Adipocyte (in vitro differentiated cells): ENCODE measurements at regions not wholly inside any gene's neighbourhood (a gene's known extent, or its start where the extent isn't known, plus 50 kb on each side); places are given as distances from the start of the nearest gene placed in this dataset.

Experiments
- DNase-seq: peaks from one replicate; pipeline ENCODE4 v3.0.0-alpha.2; 2015; ENCODE audit warnings: low read depth
- H3K27me3 ChIP-seq: replicated peaks from 2 replicates; pipeline ENCODE4 v1.7.0; 2013; ENCODE audit warnings: mild to moderate bottlenecking, low read length, moderate library complexity; ENCODE audit not compliant: control insufficient read depth, insufficient read depth
- H3K36me3 ChIP-seq: 2 replicates; pipeline ENCODE4 v1.7.0; 2013; ENCODE audit warnings: low read length, mild to moderate bottlenecking, moderate library complexity; ENCODE audit not compliant: control insufficient read depth, insufficient read depth, severe bottlenecking
- H3K4me1 ChIP-seq: 2 replicates; pipeline ENCODE4 v1.7.0; 2013; ENCODE audit warnings: mild to moderate bottlenecking, low read length, moderate library complexity; ENCODE audit not compliant: control insufficient read depth, insufficient read depth
- H3K4me3 ChIP-seq: 2 replicates; pipeline ENCODE4 v1.7.0; 2013; ENCODE audit warnings: mild to moderate bottlenecking, low read length, moderate library complexity
- H3K9ac ChIP-seq: 2 replicates; pipeline ENCODE4 v1.7.0; 2013; ENCODE audit warnings: mild to moderate bottlenecking, low read length, moderate library complexity
- H3K9me3 ChIP-seq: 2 replicates; pipeline ENCODE4 v1.7.0; 2013; ENCODE audit warnings: mild to moderate bottlenecking, low read length, moderate library complexity; ENCODE audit not compliant: control insufficient read depth

DNA sequence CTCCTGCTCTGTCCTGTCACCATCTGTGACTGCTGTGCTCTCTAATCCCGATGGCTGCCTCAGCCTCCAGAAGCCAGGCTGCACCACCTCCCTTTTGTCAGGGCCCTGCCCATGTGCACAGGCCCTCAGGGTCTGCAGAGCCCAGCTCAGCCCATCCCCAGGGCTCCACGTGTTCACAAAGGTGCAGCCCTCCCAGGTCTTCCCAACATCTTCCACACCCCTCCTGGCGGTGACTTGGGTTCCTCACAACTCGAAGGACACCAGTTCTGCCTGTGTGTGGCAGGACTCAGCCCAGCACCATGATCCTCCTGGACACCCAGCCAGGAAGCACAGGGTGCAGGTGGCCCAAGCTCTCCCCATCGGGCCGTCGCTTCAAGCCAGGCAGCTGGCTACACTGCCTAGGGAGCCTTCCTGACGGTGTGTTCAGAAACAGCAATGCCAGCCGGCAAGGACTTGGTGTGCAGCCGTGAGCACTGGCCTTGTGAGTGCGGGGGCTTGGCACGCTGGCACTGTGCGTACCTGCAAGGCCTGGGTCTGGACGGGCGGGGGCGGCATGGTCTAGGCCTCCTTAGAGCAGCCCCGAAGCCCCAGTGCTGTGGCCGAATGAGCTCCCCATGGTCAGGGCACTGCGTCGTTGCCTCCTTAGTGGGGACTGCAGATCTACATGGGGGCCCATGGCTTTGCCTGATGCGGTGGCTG is 96.1 kb downstream of the MRPL36 start:
- H3K4me1 ChIP-seq = no peaks in the 10 kb centered on the region
- no peak overlapping the region for H3K9ac ChIP-seq
- no peaks in the 10 kb centered on the region for H3K36me3 ChIP-seq
- H3K4me3 ChIP-seq = no peak overlapping the region
- H3K9me3 ChIP-seq = no peaks in the 10 kb centered on the region
- H3K27me3 ChIP-seq = peaks cover 15% of the 10 kb centered on the region
- DNase-seq = no peak

DNA sequence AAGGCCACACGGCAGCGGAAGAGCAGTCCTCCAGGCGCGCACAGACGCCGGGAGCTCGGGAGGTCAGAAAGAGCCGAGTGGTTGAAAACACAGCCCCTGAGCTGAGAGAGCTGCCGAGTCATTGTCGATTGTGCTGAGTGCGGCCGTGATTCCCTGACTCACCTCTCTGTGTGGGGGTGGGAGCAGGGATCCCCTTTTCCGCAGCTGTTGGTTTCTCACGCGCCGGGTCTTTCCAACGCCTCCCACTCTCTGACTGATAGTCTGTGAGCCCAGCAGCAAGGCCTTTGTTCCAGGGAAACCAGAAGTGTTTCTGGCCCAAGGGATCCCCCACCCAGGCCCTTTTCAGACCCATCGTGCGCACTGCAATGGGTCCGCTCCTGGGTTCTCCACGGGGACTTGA is 97.3 kb downstream of the MRPL36 start:
- no peaks in the 10 kb centered on the region for H3K9me3 ChIP-seq
- H3K4me3 ChIP-seq = no peak overlapping the region
- DNase-seq = no peak
- no peaks in the 10 kb centered on the region for H3K4me1 ChIP-seq
- no peaks in the 10 kb centered on the region for H3K36me3 ChIP-seq
- H3K27me3 ChIP-seq = peaks cover 11% of the 10 kb centered on the region
- no peak overlapping the region for H3K9ac ChIP-seq

DNA sequence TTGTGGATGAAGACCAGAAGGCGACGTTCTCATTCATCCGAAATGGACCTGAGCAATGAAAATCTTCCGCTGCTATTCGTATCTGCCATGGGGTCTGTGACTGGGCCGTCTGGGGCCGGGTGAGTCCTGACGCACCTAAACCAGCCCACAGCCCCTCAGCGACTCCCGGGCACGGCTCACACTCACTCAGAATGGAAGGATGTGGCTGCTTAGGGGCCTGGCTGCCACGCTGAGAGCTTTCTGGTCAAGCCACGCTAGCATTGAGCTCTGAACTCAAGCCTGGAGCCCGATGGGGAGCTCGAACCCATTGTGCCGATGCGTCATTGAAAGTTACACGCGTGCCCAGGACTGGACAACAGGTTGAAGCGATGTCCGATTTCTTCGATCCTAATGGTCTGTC is 97.8 kb downstream of the MRPL36 start:
- DNase-seq = no peak
- H3K4me1 ChIP-seq = no peaks in the 10 kb centered on the region

DNA sequence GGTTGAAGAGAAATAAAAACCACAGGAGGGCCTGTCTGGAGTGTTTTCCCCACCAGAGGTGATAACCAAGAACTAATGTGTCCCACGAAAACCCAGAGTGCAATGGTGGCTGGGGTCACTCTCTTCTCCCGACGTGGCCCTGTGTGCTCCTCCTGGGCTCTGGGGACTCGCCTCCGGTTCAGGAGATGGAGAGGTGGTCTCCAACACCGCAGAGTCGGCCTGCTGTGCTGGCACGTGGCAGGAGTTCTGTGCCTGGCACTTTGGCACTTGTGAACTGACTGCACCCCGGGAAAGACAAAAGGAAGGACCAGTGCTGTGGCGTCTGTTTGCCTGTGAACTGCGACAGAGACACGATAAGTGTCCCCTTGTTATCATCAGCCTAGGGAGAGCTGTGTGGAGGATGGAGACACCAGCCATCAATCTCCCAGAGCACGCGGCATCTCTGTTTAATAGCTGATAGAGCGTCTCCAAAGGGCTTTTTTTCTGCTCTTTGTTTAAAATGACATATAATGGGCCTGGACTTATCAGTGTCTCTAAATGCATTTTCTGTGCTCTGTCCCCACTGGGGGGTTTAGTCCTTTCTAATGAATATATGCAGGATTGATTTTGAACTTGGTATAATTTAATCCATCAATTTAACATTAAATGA is 98.3 kb downstream of the MRPL36 start:
- Histone ChIP-seq H3K9me3 (no peaks in the 10 kb centered on the region), H3K4me3 (no peak overlapping the region), H3K27me3 (peaks cover 16% of the 10 kb centered on the region), H3K9ac (no peak overlapping the region), H3K4me1 (no peaks in the 10 kb centered on the region), H3K36me3 (no peaks in the 10 kb centered on the region)
- no peak for DNase-seq

More for the DNA sequence above, 97.8 kb downstream of the MRPL36 start:
- Histone ChIP-seq H3K36me3 (no peaks in the 10 kb centered on the region), H3K27me3 (peaks cover 11% of the 10 kb centered on the region), H3K9ac (no peak overlapping the region), H3K9me3 (no peaks in the 10 kb centered on the region), H3K4me3 (no peak overlapping the region)

DNA sequence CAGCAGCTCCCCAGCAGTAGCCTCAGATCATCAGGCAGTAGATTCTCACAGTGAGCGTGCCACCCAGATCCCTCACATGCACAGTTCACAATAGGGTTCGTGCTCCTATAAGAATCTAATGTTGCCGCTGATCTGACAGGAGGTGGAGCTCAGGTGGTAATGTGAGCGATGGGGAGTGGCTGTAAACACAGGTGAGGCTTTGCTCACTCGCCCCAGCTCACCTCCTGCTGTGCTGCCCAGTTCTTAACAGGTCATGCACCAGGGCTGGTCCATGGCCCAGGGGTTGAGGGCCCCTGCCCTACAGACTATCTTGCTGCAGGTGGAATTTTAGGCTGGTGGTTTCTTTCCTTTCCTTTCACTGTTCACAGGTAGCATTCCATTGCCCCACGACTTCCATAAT is 100.2 kb downstream of the MRPL36 start:
- no peak overlapping the region for H3K4me3 ChIP-seq

DNA sequence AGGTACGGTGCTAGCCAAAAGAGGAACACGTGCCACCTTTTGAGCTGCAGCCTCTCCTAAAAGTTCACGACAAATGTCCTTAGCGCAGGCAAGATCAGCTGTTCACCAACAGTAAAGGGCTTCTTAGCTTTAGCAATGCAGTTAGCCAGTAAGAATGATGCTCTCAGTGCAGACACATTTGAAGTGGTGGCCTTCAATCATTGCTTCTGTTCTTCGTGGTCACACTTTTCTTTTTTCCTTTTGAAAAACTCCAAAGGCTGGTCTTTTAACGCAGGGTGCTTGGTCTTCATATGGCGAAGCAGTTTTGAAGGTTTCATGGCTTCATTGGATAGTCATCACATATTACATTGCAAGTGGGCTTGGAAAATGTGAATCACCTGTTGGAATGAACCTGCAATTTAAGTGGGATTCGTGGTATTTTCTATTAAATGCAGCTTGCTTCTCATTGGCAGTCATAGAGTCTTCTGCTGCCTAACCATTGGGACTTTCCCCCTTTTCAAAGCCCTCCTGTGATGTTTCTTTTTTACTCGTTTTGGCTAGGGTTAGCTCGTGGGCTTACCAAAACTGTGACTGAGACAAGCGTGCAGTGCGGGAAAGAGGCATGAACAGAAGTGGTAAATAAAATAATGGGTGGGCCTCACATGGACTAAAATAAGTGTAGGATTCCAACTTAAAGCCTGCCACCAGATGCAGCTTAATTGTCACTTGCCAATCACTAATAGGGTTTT is 100.9 kb downstream of the MRPL36 start:
- H3K36me3 ChIP-seq = no peaks in the 10 kb centered on the region
- no peaks in the 10 kb centered on the region for H3K4me1 ChIP-seq
- no peak for DNase-seq
- H3K9me3 ChIP-seq = no peaks in the 10 kb centered on the region
- H3K9ac ChIP-seq = no peak overlapping the region
- peaks cover 13% of the 10 kb centered on the region for H3K27me3 ChIP-seq
- no peak overlapping the region for H3K4me3 ChIP-seq

More for the DNA sequence above, 100.2 kb downstream of the MRPL36 start:
- DNase-seq = no peak
- H3K4me1 ChIP-seq = no peaks in the 10 kb centered on the region
- H3K9me3 ChIP-seq = no peaks in the 10 kb centered on the region
- no peaks in the 10 kb centered on the region for H3K36me3 ChIP-seq
- peaks cover 10% of the 10 kb centered on the region for H3K27me3 ChIP-seq
- no peak overlapping the region for H3K9ac ChIP-seq

DNA sequence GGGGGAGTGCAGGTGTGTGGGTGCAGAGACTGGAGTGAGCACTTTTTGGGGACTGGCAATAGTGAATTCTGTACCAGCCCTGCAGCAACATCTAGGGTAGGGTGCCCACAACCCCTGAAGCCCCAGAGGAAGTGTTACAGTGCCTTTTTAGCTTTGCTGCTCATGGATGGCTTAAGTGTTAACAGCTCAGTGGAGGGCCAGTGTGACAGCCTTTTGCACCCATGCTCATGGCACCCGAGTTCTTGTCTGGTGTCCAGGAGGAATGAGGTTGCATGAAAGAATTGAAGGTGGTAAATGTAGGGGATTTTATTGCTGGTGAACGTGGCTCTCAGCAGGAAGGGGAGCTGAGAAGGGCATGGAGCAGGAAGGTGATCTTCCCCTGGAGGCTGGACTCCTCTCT is 107.3 kb downstream of the MRPL36 start:
- Histone ChIP-seq H3K9me3 (peaks cover 14% of the 10 kb centered on the region), H3K27me3 (peaks cover 26% of the 10 kb centered on the region), H3K36me3 (no peaks in the 10 kb centered on the region), H3K4me1 (no peaks in the 10 kb centered on the region), H3K9ac (no peak overlapping the region), H3K4me3 (no peak overlapping the region)
- no peak for DNase-seq

DNA sequence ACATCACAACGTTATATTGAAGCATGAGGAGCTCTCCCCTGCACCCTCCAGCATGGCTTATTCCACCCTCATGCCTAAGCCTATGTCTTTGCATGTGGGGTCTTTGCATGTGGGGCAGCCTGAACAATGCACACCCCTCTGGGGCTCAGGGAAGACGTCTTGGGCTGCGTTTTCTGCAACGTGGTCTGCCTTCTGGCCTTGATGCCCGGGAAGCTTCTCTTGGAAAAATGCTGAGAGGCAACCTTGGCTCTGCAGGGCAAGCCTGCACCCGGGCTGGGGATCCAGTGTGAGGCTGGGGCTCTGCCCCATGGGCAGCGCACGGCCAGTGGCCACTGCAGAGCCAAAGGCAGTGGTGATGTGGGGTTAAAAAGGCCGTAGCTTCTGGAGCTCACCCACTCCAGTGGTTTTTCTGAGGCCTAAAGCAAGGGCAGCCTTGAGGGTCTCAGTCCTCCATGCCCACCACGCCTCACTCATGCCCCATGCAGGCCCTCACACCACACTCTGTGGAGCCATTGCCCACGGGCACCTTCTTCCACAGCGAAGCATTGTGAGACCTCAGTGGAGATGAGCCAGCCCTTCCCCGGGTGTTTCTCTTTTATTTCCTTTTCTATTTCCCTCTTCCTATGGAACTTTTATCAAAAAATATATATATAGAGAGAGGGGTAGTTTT is 112.2 kb downstream of the MRPL36 start:
- Histone ChIP-seq H3K36me3 (no peaks in the 10 kb centered on the region), H3K27me3 (peaks cover 36% of the 10 kb centered on the region), H3K9ac (no peak overlapping the region), H3K4me3 (no peak overlapping the region), H3K4me1 (no peaks in the 10 kb centered on the region), H3K9me3 (peaks cover 14% of the 10 kb centered on the region)
- no peak for DNase-seq

DNA sequence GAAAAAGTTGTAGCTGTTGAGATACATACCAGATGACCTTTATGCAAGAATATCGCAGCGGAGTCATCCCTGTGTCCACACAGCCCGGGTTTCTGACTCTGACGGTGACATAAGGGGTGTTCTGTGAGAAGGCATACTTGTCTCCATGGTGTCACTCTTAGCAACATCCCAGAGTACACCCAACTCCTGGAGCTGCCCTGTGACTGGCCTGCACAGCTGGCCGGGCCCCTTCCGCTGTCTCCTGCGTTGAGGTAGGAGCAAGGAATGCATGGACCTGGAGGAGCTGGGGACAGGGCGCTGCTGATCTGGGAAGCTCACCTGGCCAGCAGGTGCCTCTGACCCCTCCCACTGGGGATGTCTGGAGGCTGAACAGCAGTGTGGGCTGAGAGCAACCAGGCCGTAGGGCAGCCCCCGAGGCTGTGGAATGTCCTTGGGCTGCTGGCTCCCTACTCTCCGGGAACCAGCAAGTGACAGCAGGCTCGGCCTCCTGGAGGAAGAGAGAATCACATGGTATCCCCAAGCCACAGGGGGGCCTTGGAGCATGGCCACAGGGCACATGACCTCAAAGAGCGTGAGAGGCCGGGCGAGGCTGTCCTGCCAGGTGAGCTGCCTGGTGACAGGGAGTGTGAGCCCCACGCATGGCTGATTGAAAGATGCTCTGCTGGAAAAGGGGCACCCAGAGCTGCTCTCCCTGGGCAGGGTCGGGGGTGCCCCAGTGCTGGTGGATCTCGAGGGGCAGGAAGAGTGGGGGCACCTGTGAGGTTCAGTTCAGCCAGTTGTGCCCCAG is 113.4 kb downstream of the MRPL36 start:
- no peak overlapping the region for H3K4me3 ChIP-seq
- no peak for DNase-seq

DNA sequence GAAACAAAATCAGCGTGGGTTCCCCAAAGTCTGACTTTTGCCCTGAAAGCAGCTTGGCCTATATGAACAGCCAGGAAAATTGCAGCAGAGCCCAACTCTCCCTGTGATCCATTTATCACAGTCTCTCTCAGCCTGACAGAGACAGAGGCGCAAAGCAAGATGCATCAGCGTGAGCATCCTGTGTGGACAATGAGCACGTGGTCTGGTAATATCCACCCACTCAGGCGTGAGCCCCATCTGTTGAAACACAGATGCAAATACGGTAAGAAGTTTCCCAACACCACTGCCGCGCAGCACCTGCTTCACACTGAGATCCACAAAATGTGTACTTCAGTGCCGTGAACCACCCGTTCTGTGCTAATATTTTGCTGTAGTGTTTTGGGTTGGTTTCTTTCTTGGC is 114.6 kb downstream of the MRPL36 start:
- H3K4me1 ChIP-seq = no peaks in the 10 kb centered on the region
- no peaks in the 10 kb centered on the region for H3K36me3 ChIP-seq
- no peak for DNase-seq
- H3K9me3 ChIP-seq = peaks cover 14% of the 10 kb centered on the region
- H3K4me3 ChIP-seq = no peak overlapping the region
- peaks cover 40% of the 10 kb centered on the region for H3K27me3 ChIP-seq
- no peak overlapping the region for H3K9ac ChIP-seq

More for the DNA sequence above, 113.4 kb downstream of the MRPL36 start:
- Histone ChIP-seq H3K36me3 (no peaks in the 10 kb centered on the region), H3K9ac (no peak overlapping the region), H3K4me1 (no peaks in the 10 kb centered on the region), H3K27me3 (peaks cover 40% of the 10 kb centered on the region), H3K9me3 (peaks cover 14% of the 10 kb centered on the region)
